DMS153 treated with DMSO at 0.1 percent for 48 hours (cell line): ENCODE measurements at regions not wholly inside any gene's neighbourhood (a gene's known extent, or its start where the extent isn't known, plus 50 kb on each side); places are given as distances from the start of the nearest gene placed in this dataset.

Experiments
- DNase-seq: peaks from one replicate; lab custom pipeline; 2025; ENCODE audit not compliant: unreplicated experiment; lab: John Stamatoyannopoulos, UW

DNA sequence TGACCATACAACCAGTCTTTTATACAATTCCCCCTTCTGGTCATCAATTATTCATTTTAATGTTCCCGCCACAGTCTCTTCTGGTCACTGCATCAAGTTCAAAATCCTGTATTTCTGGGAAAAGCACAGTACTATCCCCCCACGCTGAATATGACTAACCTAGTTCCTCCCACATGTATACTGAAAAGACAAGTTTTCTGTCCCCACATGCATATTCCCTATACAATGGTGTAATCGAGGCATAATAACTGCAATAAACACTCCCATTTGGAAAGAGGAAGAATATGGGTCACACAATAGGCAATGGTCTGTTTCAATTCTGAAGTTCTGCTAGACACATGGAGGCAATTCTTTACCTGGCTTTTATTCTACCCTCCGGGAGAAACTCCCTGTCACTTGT is 344.9 kb downstream of the EFNA5 start:
- no peak for DNase-seq

DNA sequence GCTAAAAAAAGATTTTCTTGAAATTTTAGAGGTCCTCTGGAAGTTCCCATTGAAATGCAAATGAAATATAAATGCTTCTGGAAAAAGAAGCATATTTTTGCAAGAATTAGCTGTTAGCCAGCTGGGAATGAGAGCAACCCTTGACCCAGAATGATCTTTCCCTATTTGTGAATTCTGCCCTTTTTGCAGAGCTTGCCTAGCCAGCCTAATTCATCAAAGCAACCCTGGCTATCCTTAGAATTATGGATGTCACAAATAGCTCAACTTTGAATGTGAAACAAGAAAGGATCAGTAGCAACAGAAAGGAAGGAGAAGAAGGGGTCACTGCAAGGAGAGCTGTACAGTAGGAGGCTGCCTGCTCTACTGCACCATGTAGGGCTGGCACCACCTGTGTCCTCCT is 345.9 kb downstream of the EFNA5 start:
- DNase-seq: no peak

DNA sequence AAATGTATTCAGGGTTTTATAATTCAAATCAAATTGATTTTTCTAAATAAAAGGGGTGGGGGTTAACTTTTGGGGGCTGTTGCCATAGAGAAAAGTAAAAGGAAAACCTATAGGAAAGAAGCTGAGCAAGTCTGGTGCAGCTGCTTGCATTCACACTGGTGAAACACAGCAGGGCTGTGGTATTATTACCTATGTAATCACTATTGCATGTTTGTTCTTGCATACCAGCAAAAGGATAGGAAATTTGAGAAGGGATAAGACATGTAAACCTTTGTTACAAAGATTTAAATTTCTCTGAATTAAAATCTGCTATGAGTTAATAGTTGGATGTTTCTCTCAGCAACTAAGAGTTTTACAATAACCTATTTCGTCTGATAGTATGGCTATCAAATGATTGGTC is 346.7 kb downstream of the EFNA5 start:
- no peak for DNase-seq

DNA sequence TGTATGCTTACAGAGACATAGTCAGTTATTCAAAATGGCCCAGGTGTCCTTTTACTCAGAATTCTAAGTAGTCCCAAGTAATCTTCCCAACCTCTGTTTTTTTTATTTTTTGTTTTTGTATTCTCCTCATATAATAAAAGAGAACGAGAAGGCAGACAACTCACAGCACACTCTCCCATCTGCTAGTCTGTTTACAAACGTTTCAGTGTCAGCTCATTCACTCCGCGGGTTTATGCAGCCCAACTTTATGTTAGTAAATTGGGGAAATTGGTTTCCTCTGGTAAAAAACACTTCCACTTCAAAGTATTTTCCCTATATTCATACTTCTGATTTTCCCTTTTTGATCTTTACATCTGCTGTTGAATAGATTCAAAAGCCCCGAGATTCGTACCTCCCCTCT is 347.2 kb downstream of the EFNA5 start:
- DNase-seq: no peak

DNA sequence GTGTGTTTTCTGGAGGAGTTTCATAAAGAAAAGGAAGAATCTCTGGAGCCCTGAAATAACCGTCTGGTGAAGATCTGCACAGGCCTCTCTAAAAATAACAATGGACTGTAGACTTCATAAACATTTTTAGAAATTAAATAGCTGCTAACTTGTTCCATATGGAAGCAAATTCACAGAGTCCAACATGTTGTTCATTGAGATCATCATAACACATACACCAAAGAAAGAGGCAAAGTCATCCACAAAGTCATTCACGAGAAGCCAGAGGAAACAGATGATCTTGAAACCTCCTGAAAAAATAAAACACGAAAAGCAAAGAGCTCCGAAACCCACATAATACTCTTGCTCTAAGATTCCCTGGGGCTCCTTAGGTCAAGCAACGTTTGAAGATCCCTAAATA is 347.8 kb downstream of the EFNA5 start:
- DNase-seq: no peak

DNA sequence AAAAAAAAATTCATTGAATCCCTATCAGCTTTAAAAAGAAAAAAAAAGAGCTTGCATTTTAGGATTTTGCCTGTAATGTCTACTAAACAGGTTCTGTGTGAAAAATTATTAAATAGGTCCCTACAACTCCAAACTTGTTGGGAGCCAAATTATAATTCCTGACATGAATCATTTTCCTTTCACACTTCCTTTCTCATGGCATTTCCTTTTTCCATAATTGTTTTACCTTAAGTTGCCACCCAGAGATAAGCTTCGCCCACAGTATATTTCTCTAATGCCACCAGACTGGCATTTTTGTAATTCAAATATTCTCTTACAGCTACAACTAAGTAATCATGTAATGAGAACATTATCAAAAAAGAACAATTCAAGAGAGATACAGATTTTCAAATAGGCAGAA is 348.8 kb downstream of the EFNA5 start:
- no peak for DNase-seq

DNA sequence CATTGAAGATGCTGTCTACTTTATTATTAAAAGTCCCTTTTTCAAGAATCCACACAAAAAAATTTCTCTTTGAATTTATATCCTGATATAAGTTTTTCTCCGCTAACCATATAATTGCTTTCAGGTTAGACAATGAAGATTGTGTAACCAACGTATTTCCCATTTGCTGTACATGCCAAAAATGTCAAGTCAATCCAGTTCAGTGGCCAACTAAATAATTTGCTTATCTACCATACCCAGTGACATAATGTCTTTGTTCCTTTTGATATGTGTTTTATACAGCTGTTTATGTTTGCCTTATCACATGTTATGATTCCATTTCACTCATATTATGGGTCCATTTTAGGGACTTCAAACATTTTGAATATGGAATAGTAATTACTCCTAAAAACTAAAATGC is 349.9 kb downstream of the EFNA5 start:
- DNase-seq: no peak

DNA sequence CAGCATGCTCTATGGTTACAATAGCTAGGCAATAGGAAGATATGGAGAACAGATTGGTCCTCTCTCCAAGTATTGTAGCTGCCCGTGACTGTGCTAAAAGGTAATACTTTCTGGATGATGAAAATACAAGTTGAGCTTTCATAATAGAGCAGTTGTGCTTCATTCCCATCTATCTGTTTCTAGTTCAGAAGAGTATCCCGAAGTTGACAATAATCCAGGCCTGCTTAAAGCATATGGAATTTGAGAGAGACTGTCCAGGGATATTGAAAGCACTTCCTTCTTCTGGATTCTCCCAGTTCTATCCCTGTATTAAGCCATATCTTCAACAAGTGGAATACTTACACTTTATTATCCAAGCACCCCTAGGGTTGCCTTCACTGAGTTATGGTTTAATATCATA is 350.4 kb downstream of the EFNA5 start:
- DNase-seq: no peak

DNA sequence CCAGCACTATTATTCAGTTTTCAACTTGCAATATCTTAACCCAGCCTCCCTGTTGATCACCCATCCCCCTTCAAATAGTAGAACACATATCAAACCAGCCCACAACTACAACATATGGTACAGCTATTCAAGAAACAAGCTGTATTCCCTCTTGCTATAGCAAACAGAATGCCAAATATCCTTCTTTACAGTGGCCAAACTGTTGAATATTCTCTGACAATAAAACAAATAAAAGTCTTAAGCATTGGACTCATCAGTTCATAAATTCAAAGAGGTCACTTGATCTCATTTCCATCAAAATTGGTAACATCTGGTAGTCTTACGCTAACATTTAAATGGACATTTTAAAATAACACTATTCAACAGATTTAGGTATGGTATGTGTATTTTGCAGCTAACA is 350.8 kb downstream of the EFNA5 start:
- no peak for DNase-seq

DNA sequence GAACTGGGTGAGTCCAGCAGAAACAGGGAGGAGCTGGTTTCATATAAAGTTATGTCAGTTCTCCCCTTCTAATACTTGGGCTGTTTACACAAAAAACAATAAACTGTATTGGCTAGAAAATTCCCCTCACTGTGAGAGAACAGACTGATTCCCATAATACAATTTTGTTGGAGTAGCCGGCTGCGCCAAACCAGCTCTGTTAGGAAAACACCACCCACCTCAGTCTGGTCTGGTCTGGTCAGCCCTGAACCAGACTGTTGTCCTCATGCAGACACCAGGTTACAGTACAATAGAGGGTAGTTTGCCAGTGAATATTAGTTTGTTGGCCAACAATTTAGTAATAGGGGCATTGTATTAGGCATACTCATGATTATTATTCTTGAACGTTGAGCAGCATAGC is 356.4 kb downstream of the EFNA5 start:
- DNase-seq: no peak

DNA sequence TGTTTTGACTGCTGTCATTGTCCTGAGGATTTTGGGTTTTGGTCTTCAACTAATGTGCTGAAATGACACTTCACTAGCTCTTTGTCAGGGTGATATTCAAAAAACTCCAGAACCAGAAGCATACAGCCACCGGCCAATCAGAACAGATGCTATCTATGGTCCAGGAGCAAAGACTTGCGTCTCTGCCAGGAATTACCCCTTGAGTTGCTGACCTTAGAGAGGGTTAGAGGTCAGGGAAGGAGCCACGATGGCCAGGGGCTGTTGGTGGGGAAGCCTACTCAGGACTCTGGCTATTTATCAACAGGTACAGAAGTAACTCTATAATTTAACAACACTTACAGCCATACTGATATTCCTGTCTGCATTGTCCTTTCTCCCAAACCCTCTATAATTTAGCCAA is 356.8 kb downstream of the EFNA5 start:
- no peak for DNase-seq

DNA sequence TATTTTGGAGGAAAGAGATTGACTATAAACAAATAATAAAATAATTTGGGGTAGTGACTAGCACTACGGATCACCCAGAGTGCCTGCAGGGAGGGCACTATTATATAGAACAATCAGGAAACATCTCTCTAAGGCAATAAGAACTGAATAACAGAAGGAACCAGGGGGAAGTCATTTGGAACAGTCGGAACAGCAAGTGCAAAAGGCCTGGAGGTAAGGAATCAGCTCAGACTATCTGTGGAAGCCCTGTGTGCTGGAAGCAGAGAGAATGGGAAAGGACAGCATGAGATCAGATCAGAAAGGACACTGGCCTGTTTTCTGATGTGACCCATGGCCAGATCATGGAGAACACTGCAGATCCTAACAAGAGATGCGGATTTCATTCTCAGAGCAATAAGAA is 357.6 kb downstream of the EFNA5 start:
- no peak for DNase-seq

DNA sequence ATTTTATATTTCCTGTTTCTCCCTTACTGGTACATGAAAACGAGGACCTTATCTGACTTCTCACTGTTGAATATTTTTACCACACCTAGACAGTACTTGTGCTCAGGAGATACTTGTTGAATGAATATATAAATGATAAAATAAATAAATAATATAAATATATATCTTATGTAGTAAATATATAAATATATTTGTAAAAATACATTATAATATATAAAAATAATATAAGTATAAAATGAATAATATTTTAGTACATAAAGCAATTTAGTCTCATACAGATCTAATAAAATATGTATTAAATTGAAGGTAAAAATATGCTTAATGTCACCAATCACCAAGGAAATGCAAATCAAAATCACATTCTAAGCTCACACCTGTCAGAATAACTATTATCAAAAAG is 360.6 kb downstream of the EFNA5 start:
- DNase-seq: no peak

DNA sequence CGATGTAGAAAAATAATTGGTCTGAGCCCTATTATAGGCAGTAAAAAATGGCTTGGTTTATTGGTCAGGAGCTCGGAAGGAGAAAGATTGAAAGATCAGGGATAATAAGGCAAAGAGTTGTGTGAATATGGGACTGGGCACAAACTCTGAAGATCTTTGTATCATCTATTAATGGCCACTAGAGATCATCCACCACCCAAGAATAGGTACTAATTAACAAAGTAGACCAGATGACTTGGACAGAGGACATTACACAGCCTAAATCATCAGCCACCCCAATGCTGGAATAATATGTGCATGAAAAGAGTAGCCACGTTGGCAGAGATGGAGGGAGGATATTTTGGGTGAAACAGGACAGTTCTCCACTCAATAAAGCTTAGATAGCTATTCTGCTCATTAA is 364.1 kb downstream of the EFNA5 start:
- no peak for DNase-seq

DNA sequence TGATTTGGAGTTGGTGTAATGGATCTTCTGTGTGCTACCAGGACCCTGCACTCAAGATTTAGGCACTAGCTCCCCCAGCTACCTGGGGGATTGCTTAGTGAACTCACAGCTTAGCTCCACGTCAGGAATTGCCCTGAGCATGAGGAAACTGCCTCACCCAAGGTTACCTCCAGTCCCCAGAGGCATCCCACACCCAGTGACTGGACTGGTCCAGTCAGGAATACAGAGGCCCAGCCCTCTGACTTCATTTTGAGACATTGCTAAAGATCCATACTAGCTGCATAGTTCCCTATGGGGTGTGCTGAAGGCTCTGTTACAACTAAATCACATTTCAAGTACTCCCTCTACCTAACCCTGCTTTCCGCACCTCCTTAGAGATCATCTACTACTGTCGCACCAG is 364.7 kb downstream of the EFNA5 start:
- no peak for DNase-seq

DNA sequence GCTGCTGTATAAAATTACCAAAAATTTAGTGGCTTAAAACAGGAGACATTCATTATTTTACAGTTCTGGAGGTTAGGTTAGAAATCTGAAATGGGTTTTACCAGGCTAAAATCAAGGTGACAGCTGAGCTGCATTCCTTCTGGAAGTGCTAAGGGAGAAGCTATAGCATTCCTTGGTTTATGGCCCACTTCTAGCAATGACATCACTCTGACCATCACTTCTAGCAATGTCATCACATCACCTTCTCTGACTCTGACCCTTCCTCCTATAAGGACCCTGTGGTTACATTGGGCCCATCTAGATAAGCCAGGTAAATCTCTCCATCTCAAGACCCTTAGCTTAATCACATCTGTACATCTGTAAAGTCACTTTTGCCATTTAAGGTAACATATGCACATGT is 366.1 kb downstream of the EFNA5 start:
- DNase-seq: no peak

DNA sequence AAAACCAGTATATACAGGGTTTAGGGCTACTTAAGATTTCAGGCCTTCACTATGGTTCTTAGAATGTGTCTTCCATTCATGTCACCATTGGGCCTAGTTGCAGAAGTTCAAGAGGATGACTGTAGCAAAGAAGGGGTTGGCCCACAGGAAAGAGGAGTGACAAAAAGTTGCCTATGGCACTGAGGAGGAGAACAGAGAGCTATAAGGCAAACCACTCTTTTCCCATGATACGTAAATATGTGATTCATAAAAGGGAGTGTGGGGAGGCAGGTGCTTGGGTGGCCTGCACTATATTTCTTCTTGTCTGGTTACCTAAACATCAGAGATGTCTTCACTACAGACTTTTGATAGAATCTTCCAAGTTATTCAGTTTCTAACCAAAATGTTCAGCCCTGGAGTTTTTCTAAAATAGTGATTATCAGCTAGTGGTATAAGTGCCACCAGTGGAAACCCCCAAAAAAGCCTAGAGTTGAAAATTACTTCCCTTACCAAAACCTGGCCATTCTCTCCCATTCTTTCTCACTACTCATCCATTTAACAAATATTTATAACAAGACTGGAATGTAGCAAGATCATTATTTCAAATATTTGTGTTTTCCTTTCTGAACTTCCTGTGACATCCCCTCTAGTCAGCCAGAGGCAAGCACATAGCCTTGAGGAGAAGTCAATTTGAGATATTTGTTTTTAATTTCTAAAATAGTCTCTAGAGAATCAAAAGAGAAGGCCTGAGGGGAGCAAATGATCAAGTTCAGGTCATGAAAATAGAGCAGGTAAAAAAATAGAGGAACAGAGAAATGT is 367.4 kb downstream of the EFNA5 start:
- DNase-seq: no peak

DNA sequence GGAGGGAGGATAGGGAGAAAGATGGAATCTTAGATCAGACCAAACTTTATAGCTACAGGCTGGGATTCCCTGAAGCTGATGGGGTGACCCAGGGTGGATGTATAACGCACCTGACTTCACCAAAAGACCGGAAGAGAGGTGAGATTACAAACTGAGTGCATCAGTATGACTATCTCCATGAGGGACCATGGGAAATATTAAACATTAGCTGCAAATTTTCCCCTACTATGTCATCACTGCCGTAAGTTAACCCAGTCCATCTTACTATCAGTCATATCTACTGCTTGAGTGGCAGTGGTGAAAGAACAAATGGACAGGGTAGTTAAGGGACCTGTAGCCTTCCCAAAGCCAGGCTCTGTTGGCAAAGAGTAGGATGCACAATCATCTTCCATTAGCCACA is 368.3 kb downstream of the EFNA5 start:
- DNase-seq: no peak

DNA sequence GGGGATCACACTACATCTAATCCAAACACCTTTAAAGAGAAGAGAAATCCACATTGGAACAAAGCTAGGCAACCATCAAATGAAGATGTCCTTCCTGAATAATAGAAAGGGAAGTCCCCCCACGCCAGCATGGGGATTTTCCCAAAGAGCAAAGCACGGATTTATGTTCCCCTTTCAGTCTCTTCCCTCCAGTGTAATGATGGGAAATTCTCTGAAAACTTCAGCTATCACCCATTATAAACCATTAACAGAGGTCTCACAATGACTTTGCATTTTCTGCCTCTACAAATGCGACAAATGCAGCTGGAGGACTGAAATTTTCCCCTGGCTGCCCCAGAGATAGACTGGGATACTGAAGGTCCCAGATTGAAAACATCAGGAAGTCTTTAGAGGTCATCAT is 368.7 kb downstream of the EFNA5 start:
- no peak for DNase-seq

DNA sequence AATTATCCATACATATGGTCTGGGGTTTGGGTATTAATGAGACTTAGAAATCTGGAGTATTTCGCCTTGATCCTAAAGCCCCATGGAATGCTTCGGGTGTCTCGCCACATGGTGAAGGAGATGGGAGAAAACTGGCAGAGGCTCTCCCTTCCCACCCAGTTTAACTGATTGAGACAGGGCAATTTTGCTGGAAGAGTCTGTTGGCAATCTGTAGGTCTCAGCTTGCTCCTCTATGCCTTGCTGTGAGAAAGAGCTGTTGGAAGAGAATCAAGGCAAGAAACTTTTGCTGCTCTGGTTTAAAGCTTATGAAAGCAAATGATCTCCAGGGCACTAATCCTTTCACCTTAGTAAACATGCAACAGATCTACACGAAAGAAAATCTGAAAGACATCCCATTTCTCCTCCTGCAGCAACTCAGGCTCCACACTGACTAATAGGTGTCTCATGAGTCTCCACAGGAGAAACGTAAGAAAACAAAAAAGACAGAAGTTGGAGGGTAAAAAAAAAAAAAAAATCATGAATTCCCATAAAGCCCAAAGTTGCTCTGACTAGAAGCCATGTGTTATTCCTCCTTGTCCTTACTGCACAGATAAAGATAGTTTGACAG is 369.9 kb downstream of the EFNA5 start:
- no peak for DNase-seq

DNA sequence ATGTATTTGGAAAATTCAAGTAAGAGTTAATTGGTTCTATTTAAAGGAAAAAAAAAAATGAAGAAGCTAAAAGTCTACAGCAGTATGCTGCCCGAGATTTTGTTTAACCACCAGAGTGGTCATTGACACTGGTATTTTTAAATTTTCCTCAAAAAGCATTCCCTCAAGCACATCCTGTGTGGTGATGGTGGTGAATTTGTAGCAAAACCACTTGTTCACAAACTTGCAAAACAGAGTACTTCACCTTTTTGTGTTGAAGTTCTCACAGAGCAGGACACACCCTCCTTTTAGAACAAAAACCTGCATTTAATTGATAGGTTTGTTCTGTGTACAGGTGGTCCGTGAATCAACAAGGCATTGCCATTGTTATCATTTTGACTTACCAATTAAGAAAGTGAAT is 374.2 kb downstream of the EFNA5 start:
- no peak for DNase-seq

DNA sequence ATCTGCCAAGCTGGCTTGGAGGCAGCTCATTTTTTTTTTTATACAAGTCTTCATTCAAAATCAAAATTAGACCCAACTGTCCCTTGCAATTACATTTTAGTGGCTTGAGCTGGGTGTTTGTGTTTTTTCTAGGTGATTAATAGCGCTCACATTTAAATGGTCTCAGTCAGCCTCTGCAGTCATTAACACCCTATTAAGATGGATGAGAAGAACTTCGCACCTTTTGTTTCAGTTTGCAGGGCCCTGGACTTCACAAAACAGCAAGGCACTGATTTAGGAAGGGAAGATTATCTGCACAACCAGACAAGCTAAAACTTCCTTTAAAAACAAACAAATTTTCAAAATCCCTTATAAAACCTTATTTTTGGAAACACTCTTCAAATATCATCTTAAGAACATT is 374.8 kb downstream of the EFNA5 start:
- DNase-seq: no peak

DNA sequence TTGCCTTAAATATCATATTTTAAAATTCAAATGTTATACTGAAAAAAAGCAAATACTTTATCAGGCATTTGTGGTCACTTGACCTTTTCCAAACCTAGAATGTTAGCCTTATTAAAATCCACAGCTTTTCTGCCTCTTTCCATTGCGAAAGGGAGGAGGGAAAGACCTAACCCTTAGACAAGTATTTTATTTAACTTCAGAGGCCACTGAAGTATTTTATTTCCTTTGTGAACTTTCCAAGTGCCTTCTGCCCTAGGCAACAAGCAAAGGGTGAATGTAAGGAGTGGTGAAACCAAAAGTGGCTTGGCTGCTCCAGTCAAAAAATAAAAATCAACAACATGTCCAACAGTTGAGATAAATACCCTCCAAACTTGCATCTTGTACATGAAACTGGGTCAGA is 376.1 kb downstream of the EFNA5 start:
- DNase-seq: no peak
